Coronary artery (tissue), 2 donors: ENCODE measurements at regions not wholly inside any gene's neighbourhood (a gene's known extent, or its start where the extent isn't known, plus 50 kb on each side); places are given as distances from the start of the nearest gene placed in this dataset.

Experiments
- DNase-seq: peaks from one replicate; pipeline ENCODE4 v3.0.0-alpha.2; 2017; ENCODE audit warnings: low spot score
- H3K27ac ChIP-seq, 2 donors: fragments of 200-600 bp; sonication (generic); one replicate each; pipeline ENCODE4 v1.5.1; 2016 to 2019
- H3K4me3 ChIP-seq: fragments of 200-600 bp; sonication (generic); 2 replicates; pipeline ENCODE4 v1.5.1; 2016; ENCODE audit warnings: mild to moderate bottlenecking, moderate library complexity
- CTCF ChIP-seq: fragments of 200-600 bp; sonication (generic); IDR thresholded peaks from one replicate; pipeline ENCODE4 v1.5.1; 2019; ENCODE audit warnings: antibody characterized with exemption

GRCh38 chr17:17416400-17417360 is 60.1 kb upstream of the MED9 start:
- TF ChIP-seq CTCF = no peak
- no peak for DNase-seq
- no peak overlapping the region for H3K4me3 ChIP-seq
- peak overlapping the region in 1 of 2 donors; percentile 55 for H3K27ac ChIP-seq

- Histone ChIP-seq H3K27ac (no peak overlapping the region), H3K4me3 (no peak overlapping the region)
- no peak for TF ChIP-seq CTCF
- DNase-seq = no peak
These were observed 59.0 kb upstream of the MED9 start for GRCh38 chr17:17417718-17418181.

- H3K4me3 ChIP-seq = no peak overlapping the region
- H3K27ac ChIP-seq = peak overlapping the region in 1 of 2 donors; percentile 69
- TF ChIP-seq CTCF = no peak
- no peak for DNase-seq
These were observed 57.6 kb upstream of the MED9 start for GRCh38 chr17:17419166-17419565.

GRCh38 chr17:17419631-17420030 is 57.2 kb upstream of the MED9 start:
- Histone ChIP-seq H3K4me3 (no peak overlapping the region), H3K27ac (peak overlapping the region in 1 of 2 donors; percentile 69)
- no peak for DNase-seq
- no peak for TF ChIP-seq CTCF

- Histone ChIP-seq H3K4me3 (no peak overlapping the region), H3K27ac (peak overlapping the region in 1 of 2 donors; percentile 69)
- TF ChIP-seq CTCF = no peak
- DNase-seq = no peak
These were observed 56.7 kb upstream of the MED9 start for GRCh38 chr17:17420082-17420481.

GRCh38 chr17:17420561-17421269 is 56.1 kb upstream of the MED9 start:
- H3K4me3 ChIP-seq = no peak overlapping the region
- peak overlapping the region in 1 of 2 donors; percentile 76 for H3K27ac ChIP-seq
- peak; percentile 87 for DNase-seq
- TF ChIP-seq CTCF = no peak
